ENCODE measurements at regions not wholly inside any gene's neighbourhood (a gene's known extent, or its start where the extent isn't known, plus 50 kb on each side); places are given as distances from the start of the nearest gene placed in this dataset.

DNA sequence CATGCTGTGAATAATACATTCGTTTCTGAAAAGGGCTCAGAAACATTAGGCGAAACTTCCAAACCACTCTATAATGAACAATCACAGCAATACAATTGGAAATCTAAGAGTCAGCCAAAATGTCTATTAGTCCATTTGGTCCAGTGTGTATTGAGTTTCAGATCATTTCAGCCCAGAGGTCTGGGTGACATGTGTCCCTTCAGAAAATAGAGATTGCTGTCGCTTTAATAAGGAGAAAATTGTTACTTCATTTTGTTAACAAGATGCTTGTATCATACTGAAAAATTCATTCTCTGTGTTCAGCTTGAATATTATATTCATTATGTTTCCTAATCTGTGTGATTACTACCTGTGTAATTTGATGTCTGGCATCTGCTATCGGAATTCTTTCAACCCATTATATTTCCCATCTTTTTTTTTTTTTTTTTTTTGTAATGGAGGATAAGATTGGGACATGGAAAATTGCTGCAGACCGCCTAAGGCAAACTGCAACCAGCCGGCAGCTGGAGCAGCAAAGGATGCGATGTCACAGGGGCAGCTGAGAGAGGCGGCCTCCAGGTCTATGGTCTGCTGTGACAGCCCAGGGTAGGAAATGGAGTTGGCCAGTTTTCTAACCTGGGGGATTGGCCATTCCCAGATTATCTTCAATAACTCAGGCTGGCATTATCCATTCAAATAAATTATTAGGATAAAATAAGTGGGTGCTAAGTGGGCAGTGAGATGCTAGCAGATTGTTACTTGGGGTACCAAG, 170.9 kb upstream of the NPVF start:
- DNase-seq = no peak

DNA sequence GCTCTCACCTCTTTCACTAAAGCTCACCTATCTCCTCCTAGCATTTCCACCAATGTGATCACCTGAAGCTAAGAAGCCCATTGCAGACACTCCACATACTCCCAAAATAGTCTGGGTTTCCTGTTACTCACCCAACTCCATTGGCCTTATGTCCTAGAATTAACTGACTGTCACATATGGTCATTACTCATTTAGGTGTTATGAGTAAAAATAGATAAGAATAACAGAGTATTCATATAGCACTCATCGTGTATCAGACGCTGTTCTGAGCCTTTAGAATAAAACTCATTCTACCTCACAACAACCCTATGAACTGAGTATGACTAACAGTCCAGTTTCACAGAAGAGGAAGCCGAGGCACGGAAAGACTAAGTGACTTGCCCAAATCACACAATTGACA, 174.2 kb upstream of the NPVF start:
- no peak for DNase-seq

DNA sequence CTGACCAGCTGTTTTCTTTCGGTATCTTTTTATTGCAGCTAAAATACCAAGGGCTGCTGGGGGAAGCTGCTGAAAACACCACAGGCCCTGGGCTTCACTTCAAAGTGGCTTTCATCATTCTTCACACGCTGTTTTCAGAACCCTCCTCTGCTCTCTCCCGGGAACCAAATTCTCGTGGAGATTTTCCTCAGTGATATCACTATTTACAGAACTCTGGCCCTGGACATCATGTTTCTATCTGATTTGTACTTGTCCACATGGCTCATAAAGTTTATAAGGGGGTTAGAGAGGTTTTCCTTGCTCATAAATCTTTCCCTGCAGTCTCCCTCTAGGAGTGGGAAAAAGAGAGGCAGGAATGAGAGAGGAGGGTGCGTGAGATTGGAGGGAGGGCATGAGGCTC, 177.4 kb upstream of the NPVF start:
- no peak for DNase-seq

- DNase-seq = no peak
These were observed 178.8 kb upstream of the NPVF start for GRCh38 chr7:25407053-25407452.

GRCh38 chr7:25408012-25408687, 179.9 kb upstream of the NPVF start:
- no peak for DNase-seq

- DNase-seq = no peak
These were observed 180.6 kb upstream of the NPVF start for GRCh38 chr7:25408876-25409275.

DNA sequence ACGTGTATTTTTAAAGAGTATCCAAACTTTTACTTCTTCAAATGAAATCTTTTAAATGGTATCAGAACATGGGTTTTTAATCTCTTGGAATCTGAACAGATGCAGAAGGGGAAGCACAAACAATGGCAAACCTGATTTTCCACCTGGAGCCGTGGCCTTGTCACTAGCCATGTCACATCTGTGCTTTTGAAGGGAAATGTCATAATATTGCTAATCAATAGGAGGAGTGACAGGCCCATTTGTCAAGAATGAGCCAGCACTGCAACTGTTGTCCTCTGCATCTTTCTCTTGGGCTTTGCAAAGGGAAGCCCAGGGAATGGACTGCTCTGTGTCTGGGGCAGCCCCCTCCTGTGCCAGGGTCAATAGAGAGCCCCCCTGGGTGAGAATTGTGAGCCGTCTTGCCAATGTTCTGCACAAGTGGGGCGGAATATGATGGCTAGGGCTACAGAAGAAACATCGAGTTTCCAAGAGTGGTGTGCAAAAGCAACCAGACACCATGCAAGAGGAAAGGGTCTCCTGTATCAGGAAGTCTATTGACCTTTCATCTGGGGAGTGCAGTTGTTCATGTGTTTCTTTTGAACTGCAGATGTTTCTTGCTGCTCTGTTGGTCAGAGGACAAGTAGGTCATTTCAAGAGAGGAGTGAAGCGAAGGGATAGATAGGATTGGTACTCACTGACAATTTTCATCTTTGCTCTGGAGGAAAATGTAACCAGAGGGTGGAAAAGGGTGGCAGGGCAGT, 181.8 kb upstream of the NPVF start:
- DNase-seq = no peak

DNA sequence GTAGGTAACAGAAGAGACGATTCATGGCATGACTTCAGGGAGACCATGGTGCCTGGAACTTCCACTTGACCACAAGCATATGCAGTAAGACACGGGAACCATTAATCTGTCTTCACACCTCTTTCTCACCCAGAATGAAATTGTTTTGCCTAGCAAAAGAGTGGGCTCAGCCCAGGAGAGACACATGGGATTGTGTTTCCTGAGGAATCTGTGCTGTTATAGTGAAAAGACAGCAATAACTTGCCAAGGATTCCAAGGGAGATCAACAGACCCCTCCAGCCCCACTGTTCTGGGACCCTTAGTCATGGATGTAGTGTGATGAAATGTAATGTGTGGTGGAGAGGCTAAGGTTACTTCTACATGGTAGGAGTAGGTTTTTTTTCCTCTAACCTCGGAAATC, 192.5 kb upstream of the NPVF start:
- DNase-seq = no peak

DNA sequence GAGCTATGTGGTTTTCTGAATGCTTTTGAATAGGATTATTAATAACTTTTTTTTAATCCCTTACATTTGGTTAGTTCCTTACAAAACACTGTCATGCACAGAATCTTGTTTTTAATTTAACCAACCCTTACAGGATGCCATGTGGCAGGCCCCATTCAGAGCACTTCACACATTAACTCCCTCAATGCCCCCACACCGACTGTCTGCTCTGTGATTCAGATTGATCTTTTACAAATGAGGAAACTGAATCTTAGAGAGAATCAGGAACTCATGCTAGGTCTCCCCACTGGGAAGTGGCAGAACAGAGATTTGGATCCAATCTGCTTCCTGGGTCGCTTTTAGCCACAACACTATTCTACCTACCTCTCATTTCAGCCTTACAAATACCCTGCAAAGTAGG, 195.8 kb upstream of the NPVF start:
- DNase-seq = no peak

GRCh38 chr7:25424855-25425254, 196.6 kb upstream of the NPVF start:
- no peak for DNase-seq

- DNase-seq = no peak
These were observed 199.4 kb upstream of the NPVF start for GRCh38 chr7:25427721-25428120.

- DNase-seq = no peak
These were observed 201.4 kb upstream of the NPVF start for GRCh38 chr7:25429731-25430130.

DNA sequence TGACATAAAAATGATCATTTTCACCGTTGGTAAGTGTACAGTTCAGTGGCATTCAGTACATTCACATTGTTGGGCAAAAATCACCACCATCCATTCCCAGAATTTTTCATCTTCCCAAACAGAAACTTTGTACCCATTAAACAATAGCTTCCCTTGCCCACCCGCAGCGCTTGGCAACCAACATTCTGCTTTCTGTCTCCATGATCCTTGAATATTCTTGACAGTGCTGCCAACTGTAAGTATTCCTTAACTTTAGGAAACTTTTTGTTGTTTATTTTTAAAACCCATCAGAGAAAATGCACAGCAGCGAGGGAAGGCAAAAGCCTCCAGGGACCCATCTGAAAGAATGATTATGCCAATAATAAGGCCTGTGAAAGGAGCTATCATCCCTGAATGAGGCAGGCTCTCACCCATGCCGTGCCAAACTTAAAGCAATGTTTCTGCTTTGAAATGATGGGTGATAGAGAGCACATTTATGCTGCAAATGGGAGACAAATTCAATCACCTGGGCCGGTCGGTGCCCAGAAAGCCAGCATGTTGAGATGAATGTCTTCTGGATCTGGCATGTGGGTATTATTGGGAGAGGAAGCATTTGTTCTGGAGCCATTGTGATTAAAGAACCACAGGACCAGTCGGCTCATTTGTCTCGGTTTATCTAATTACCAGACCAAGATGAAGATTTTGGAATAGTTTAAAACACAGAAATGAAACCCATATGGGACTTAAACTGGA, 202.1 kb upstream of the NPVF start:
- DNase-seq = no peak

- no peak for DNase-seq
These were observed 203.7 kb upstream of the NPVF start for GRCh38 chr7:25431956-25432450.

DNA sequence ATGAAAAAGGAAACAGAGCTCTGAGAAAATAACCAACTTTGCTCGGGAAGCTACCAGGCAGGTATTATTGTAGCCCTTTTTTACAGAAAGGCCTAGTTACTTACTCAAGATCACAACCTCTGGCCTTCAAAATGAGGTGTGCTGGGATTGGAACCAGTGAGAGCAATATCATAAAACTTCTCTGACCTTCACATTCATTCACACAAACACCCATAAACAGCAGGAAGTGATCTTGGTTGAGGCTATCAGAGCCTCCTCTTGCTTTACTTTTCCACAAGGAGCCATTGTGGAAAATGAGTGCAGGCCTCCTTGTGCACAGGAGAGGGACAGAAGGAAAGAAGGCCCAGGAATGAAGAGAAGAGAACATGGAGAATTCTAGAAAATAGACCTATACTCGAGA, 204.5 kb upstream of the NPVF start:
- DNase-seq = no peak

- DNase-seq = no peak
These were observed 208.1 kb upstream of the NPVF start for GRCh38 chr7:25436413-25436812.

DNA sequence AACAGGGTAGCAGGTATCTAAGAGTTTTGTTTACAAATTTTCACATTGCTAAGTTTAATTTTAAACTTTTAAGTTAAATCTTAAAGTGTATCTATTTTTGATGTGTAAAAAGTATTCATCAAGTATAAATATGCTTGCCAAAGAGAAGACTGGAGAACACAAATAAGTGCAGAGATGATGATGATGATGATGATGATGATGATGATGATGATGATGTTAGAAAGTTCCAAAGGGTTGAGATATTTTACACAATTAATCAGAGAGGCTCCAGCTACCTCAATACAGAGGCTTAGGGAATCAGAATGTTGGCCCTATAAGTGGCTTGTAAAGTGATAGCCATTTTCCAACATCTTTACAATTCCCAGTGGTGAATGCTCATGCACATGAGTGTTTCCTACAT, 209.0 kb upstream of the NPVF start:
- DNase-seq = no peak

DNA sequence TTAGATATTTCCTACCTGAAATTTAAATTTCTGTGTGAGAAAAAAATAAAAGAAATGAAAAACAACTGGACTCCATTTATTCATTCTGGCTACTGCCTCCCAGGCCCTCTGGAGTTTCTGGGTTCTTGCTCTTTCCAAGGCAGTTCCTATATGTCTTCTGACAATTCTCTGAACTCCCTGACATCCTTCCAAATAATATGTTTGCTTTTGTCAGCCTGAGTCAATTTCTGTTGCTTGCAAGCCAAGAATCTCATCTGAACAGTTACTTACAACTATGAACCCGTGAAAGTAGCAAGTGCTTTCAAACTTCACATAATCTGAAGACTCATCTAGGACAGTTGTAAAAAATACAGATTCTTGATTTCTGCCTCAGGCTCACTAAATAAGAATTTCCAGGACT, 216.7 kb upstream of the NPVF start:
- DNase-seq = no peak

DNA sequence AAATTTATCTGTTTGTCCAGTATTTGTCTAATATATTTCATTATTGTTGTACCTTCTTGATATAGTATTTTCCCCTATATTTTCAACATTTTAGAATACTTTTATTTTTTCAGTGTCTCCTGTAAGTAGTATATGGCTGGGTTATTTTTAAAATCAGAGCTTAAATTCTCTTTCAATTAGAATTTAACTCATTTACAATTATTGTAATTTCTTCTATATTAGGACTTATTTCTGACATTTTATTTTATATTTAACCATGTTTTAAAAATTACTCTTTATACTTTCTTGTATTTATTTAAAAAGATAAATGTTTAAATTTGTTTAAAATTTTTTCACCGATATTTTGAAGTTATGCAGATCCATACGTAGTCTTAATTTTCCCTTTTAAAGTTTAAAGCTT, 220.0 kb upstream of the NPVF start:
- no peak for DNase-seq

DNA sequence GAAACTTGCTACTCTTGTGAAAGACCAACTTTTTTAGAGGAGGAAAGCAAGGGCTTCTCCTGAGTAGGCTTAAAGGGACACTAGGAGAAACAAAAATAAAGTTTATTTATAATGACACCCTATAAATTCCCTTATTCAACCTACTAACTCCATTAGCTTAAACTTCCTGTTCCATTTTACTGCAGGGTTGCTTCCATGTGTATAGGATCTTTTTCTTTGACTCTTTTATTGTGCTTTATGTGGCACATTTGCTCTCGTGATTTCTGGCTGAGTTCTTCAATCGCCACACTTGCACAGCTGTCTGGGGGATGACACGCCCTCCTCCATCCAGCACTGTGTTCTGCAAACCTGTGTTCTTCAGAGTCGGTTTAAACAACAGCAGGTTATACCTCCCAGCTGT, 225.7 kb upstream of the NPVF start:
- DNase-seq = no peak

GRCh38 chr7:25454562-25455041, 226.3 kb upstream of the NPVF start:
- no peak for DNase-seq

DNA sequence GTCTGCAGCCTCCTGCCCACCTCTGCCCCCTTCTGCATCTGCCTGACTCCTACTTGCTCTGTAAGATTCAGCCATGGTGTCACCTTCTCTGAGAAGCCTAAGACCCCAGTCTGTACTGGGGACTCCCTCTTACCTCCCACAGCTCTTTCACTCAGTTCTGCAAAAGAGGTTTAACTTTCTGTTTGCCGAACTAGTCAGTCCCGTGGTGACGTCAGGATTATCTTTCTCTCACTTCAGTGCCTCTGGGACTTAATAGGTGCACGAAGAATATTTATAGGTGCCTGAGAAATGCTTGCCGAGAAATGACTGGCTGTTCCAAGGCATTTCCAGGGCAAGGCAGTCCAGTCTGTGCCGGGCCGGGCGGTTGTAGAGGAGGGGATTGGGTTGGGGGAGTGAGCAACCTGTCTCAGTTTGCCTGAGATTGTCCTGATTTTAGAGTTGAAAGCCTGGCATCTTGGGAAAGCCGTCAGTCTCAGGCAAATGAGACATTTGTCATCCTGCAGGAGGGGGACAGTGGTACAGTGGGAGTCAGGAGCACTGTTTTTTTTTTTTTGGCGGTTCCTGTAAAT, 227.5 kb upstream of the NPVF start:
- no peak for DNase-seq
